ENCODE measurements at regions not wholly inside any gene's neighbourhood (a gene's known extent, or its start where the extent isn't known, plus 50 kb on each side); places are given as distances from the start of the nearest gene placed in this dataset.

- CTCF ChIA-PET, result no interaction called here
- no peak overlapping the region for H3K4me3 ChIP-seq (ENCODE audit: control insufficient read depth in 1 of 7, extremely low read depth in 1 of 7, insufficient read depth in 4 of 7, low read depth in 2 of 7, low read length in 6 of 7)
- POLR2A ChIA-PET, result no interaction called here
- DNase-seq, result no peak
- H3K27me3 ChIP-seq (replicated peaks in 2 of 5; ENCODE audit: control insufficient read depth in 4 of 5, insufficient read depth in 5 of 5, low read length in 4 of 5), result no peaks in the 10 kb centered on the region
- no peaks in the 10 kb centered on the region for H3K4me1 ChIP-seq (ENCODE audit: control extremely low read depth in 1 of 4, control insufficient read depth in 4 of 4, insufficient read depth in 4 of 4, low read length in 3 of 4)
- WGBS (ENCODE audit: insufficient coverage), result 70% methylated on average over 1 of the region's 1 CpG
- no peaks in the 10 kb centered on the region for H3K36me3 ChIP-seq (ENCODE audit: control insufficient read depth in 4 of 4, insufficient read depth in 4 of 4, low read length in 3 of 4)
- H3K9me3 ChIP-seq (ENCODE audit: control extremely low read depth in 1 of 5, control insufficient read depth in 4 of 5, insufficient read depth in 2 of 5, low read depth in 1 of 5, low read length in 4 of 5), result no peaks in the 10 kb centered on the region
- no peak overlapping the region for H3K27ac ChIP-seq (ENCODE audit: insufficient read depth in 1 of 2, low read depth in 1 of 2, low read length in 2 of 2, poor library complexity in 1 of 2, severe bottlenecking in 2 of 2)
Measured at GRCh38 chrX:140447150-140447549, 57.7 kb downstream of the SOX3 start.

GRCh38 chrX:140440876-140441275, 64.0 kb downstream of the SOX3 start:
- Histone ChIP-seq H3K27ac (ENCODE audit: insufficient read depth in 1 of 2, low read depth in 1 of 2, low read length in 2 of 2, poor library complexity in 1 of 2, severe bottlenecking in 2 of 2) (no peak overlapping the region), H3K4me1 (ENCODE audit: control extremely low read depth in 1 of 4, control insufficient read depth in 4 of 4, insufficient read depth in 4 of 4, low read length in 3 of 4) (peaks cover 0 to 3% (median 0%) of the 10 kb centered on the region in 4 experiments), H3K27me3 (replicated peaks in 2 of 5; ENCODE audit: control insufficient read depth in 4 of 5, insufficient read depth in 5 of 5, low read length in 4 of 5) (peaks cover 0 to 28% (median 4%) of the 10 kb centered on the region in 5 experiments), H3K9me3 (ENCODE audit: control extremely low read depth in 1 of 5, control insufficient read depth in 4 of 5, insufficient read depth in 2 of 5, low read depth in 1 of 5, low read length in 4 of 5) (no peaks in the 10 kb centered on the region), H3K4me3 (ENCODE audit: control insufficient read depth in 1 of 7, extremely low read depth in 1 of 7, insufficient read depth in 4 of 7, low read depth in 2 of 7, low read length in 6 of 7) (no peak overlapping the region), H3K36me3 (ENCODE audit: control insufficient read depth in 4 of 4, insufficient read depth in 4 of 4, low read length in 3 of 4) (no peaks in the 10 kb centered on the region)
- no peak for DNase-seq
- 42% methylated on average over 8 of the region's 8 CpGs for WGBS (ENCODE audit: insufficient coverage)
- ChIA-PET POLR2A (no interaction called here), CTCF (no interaction called here)

GRCh38 chrX:140439476-140439875, 65.4 kb downstream of the SOX3 start:
- Histone ChIP-seq H3K4me3 (ENCODE audit: control insufficient read depth in 1 of 7, extremely low read depth in 1 of 7, insufficient read depth in 4 of 7, low read depth in 2 of 7, low read length in 6 of 7) (peak overlapping the region in 1 of 7 experiments; percentile 23), H3K36me3 (ENCODE audit: control insufficient read depth in 4 of 4, insufficient read depth in 4 of 4, low read length in 3 of 4) (no peaks in the 10 kb centered on the region), H3K27ac (ENCODE audit: insufficient read depth in 1 of 2, low read depth in 1 of 2, low read length in 2 of 2, poor library complexity in 1 of 2, severe bottlenecking in 2 of 2) (no peak overlapping the region), H3K4me1 (ENCODE audit: control extremely low read depth in 1 of 4, control insufficient read depth in 4 of 4, insufficient read depth in 4 of 4, low read length in 3 of 4) (peaks cover 0 to 3% (median 0%) of the 10 kb centered on the region in 4 experiments), H3K27me3 (replicated peaks in 2 of 5; ENCODE audit: control insufficient read depth in 4 of 5, insufficient read depth in 5 of 5, low read length in 4 of 5) (peaks cover 0 to 28% (median 4%) of the 10 kb centered on the region in 5 experiments), H3K9me3 (ENCODE audit: control extremely low read depth in 1 of 5, control insufficient read depth in 4 of 5, insufficient read depth in 2 of 5, low read depth in 1 of 5, low read length in 4 of 5) (no peaks in the 10 kb centered on the region)
- ChIA-PET POLR2A (no interaction called here), CTCF (no interaction called here)
- peak in 1 of 3 donors; percentile 1 for DNase-seq
- 22% methylated on average over 35 of the region's 35 CpGs for WGBS (ENCODE audit: insufficient coverage)

GRCh38 chrX:140434347-140434746, 70.5 kb downstream of the SOX3 start:
- CTCF ChIA-PET, result no interaction called here
- H3K27ac ChIP-seq (ENCODE audit: insufficient read depth in 1 of 2, low read depth in 1 of 2, low read length in 2 of 2, poor library complexity in 1 of 2, severe bottlenecking in 2 of 2), result no peak overlapping the region
- DNase-seq, result no peak
- POLR2A ChIA-PET, result no interaction called here
- peaks cover 0 to 2% (median 0%) of the 10 kb centered on the region in 4 experiments for H3K4me1 ChIP-seq (ENCODE audit: control extremely low read depth in 1 of 4, control insufficient read depth in 4 of 4, insufficient read depth in 4 of 4, low read length in 3 of 4)
- 53% methylated on average over 2 of the region's 2 CpGs for WGBS (ENCODE audit: insufficient coverage)
- no peak overlapping the region for H3K4me3 ChIP-seq (ENCODE audit: control insufficient read depth in 1 of 7, extremely low read depth in 1 of 7, insufficient read depth in 4 of 7, low read depth in 2 of 7, low read length in 6 of 7)
- no peaks in the 10 kb centered on the region for H3K9me3 ChIP-seq (ENCODE audit: control extremely low read depth in 1 of 5, control insufficient read depth in 4 of 5, insufficient read depth in 2 of 5, low read depth in 1 of 5, low read length in 4 of 5)
- peaks cover 0 to 13% (median 2%) of the 10 kb centered on the region in 5 experiments for H3K27me3 ChIP-seq (replicated peaks in 2 of 5; ENCODE audit: control insufficient read depth in 4 of 5, insufficient read depth in 5 of 5, low read length in 4 of 5)
- no peaks in the 10 kb centered on the region for H3K36me3 ChIP-seq (ENCODE audit: control insufficient read depth in 4 of 4, insufficient read depth in 4 of 4, low read length in 3 of 4)

- Histone ChIP-seq H3K27me3 (replicated peaks in 2 of 5; ENCODE audit: control insufficient read depth in 4 of 5, insufficient read depth in 5 of 5, low read length in 4 of 5) (peaks cover 0 to 5% (median 2%) of the 10 kb centered on the region in 5 experiments), H3K9me3 (ENCODE audit: control extremely low read depth in 1 of 5, control insufficient read depth in 4 of 5, insufficient read depth in 2 of 5, low read depth in 1 of 5, low read length in 4 of 5) (no peaks in the 10 kb centered on the region), H3K4me1 (ENCODE audit: control extremely low read depth in 1 of 4, control insufficient read depth in 4 of 4, insufficient read depth in 4 of 4, low read length in 3 of 4) (no peaks in the 10 kb centered on the region), H3K27ac (ENCODE audit: insufficient read depth in 1 of 2, low read depth in 1 of 2, low read length in 2 of 2, poor library complexity in 1 of 2, severe bottlenecking in 2 of 2) (no peak overlapping the region), H3K4me3 (ENCODE audit: control insufficient read depth in 1 of 7, extremely low read depth in 1 of 7, insufficient read depth in 4 of 7, low read depth in 2 of 7, low read length in 6 of 7) (no peak overlapping the region), H3K36me3 (ENCODE audit: control insufficient read depth in 4 of 4, insufficient read depth in 4 of 4, low read length in 3 of 4) (no peaks in the 10 kb centered on the region)
- CTCF ChIA-PET, result no interaction called here
- WGBS (ENCODE audit: insufficient coverage), result 93% methylated on average over 3 of the region's 4 CpGs
- POLR2A ChIA-PET, result no interaction called here
- DNase-seq, result no peak
Measured at GRCh38 chrX:140433582-140433981, 71.3 kb downstream of the SOX3 start.

GRCh38 chrX:140432346-140433175, 72.3 kb downstream of the SOX3 start:
- POLR2A ChIA-PET, result no interaction called here
- Histone ChIP-seq H3K4me1 (ENCODE audit: control extremely low read depth in 1 of 4, control insufficient read depth in 4 of 4, insufficient read depth in 4 of 4, low read length in 3 of 4) (no peaks in the 10 kb centered on the region), H3K27me3 (replicated peaks in 2 of 5; ENCODE audit: control insufficient read depth in 4 of 5, insufficient read depth in 5 of 5, low read length in 4 of 5) (no peaks in the 10 kb centered on the region), H3K4me3 (ENCODE audit: control insufficient read depth in 1 of 7, extremely low read depth in 1 of 7, insufficient read depth in 4 of 7, low read depth in 2 of 7, low read length in 6 of 7) (no peak overlapping the region), H3K27ac (ENCODE audit: insufficient read depth in 1 of 2, low read depth in 1 of 2, low read length in 2 of 2, poor library complexity in 1 of 2, severe bottlenecking in 2 of 2) (no peak overlapping the region), H3K36me3 (ENCODE audit: control insufficient read depth in 4 of 4, insufficient read depth in 4 of 4, low read length in 3 of 4) (no peaks in the 10 kb centered on the region), H3K9me3 (ENCODE audit: control extremely low read depth in 1 of 5, control insufficient read depth in 4 of 5, insufficient read depth in 2 of 5, low read depth in 1 of 5, low read length in 4 of 5) (no peaks in the 10 kb centered on the region)
- DNase-seq, result no peak
- CTCF ChIA-PET, result no interaction called here
- WGBS (ENCODE audit: insufficient coverage), result 79% methylated on average over 4 of the region's 4 CpGs

- Histone ChIP-seq H3K27me3 (replicated peaks in 2 of 5; ENCODE audit: control insufficient read depth in 4 of 5, insufficient read depth in 5 of 5, low read length in 4 of 5) (no peaks in the 10 kb centered on the region), H3K27ac (ENCODE audit: insufficient read depth in 1 of 2, low read depth in 1 of 2, low read length in 2 of 2, poor library complexity in 1 of 2, severe bottlenecking in 2 of 2) (no peak overlapping the region), H3K4me1 (ENCODE audit: control extremely low read depth in 1 of 4, control insufficient read depth in 4 of 4, insufficient read depth in 4 of 4, low read length in 3 of 4) (no peaks in the 10 kb centered on the region), H3K4me3 (ENCODE audit: control insufficient read depth in 1 of 7, extremely low read depth in 1 of 7, insufficient read depth in 4 of 7, low read depth in 2 of 7, low read length in 6 of 7) (no peak overlapping the region), H3K36me3 (ENCODE audit: control insufficient read depth in 4 of 4, insufficient read depth in 4 of 4, low read length in 3 of 4) (no peaks in the 10 kb centered on the region), H3K9me3 (ENCODE audit: control extremely low read depth in 1 of 5, control insufficient read depth in 4 of 5, insufficient read depth in 2 of 5, low read depth in 1 of 5, low read length in 4 of 5) (no peaks in the 10 kb centered on the region)
- DNase-seq, result no peak
- POLR2A ChIA-PET, result no interaction called here
- CTCF ChIA-PET, result no interaction called here
- WGBS (ENCODE audit: insufficient coverage), result 56% methylated on average over 2 of the region's 5 CpGs
Measured at GRCh38 chrX:140431521-140431920, 73.3 kb downstream of the SOX3 start.

Measured in common myeloid progenitor, CD34-positive (primary cell).